ENCODE measurements at regions not wholly inside any gene's neighbourhood (a gene's known extent, or its start where the extent isn't known, plus 50 kb on each side); places are given as distances from the start of the nearest gene placed in this dataset.
A peak's percentile ranks its signal among the peaks of the same experiment; 100 is the strongest.

- Histone ChIP-seq H3K9me3 (ENCODE audit: control insufficient read depth in 2 of 3, insufficient read depth in 1 of 3, low read length in 3 of 3) (no peaks in the 10 kb centered on the region), H3K9ac (ENCODE audit: low read length in 3 of 3) (no peak overlapping the region), H3K27ac (ENCODE audit: low read depth in 2 of 2, low read length in 2 of 2) (no peak overlapping the region), H3K4me3 (ENCODE audit: low read length in 3 of 3) (no peak overlapping the region), H3K27me3 (ENCODE audit: control insufficient read depth, insufficient read depth, low read length) (no peaks in the 10 kb centered on the region), H3K36me3 (ENCODE audit: control insufficient read depth in 2 of 3, insufficient read depth in 3 of 3, low read length in 3 of 3) (no peaks in the 10 kb centered on the region), H3K4me1 (ENCODE audit: control insufficient read depth in 2 of 3, insufficient read depth in 2 of 3, low read depth in 1 of 3, low read length in 3 of 3) (no peaks in the 10 kb centered on the region)
- DNase-seq (peak in 1 of 5 donors; percentile 3), FAIRE-seq (no peak)
- intact Hi-C loops (cut with DNase I): no loop called here
- no peak for TF ChIP-seq CTCF (IDR thresholded peaks at IDR 0.05; ENCODE audit: borderline replicate concordance, extremely low read depth, insufficient read depth)
These were observed 261.5 kb upstream of the IGFBP7 start for GRCh38 chr4:57371671-57372070.

- Histone ChIP-seq H3K9ac (ENCODE audit: low read length in 3 of 3) (no peak overlapping the region), H3K9me3 (ENCODE audit: control insufficient read depth in 2 of 3, insufficient read depth in 1 of 3, low read length in 3 of 3) (no peaks in the 10 kb centered on the region), H3K4me1 (ENCODE audit: control insufficient read depth in 2 of 3, insufficient read depth in 2 of 3, low read depth in 1 of 3, low read length in 3 of 3) (no peaks in the 10 kb centered on the region), H3K36me3 (ENCODE audit: control insufficient read depth in 2 of 3, insufficient read depth in 3 of 3, low read length in 3 of 3) (no peaks in the 10 kb centered on the region), H3K27ac (ENCODE audit: low read depth in 2 of 2, low read length in 2 of 2) (no peak overlapping the region), H3K4me3 (ENCODE audit: low read length in 3 of 3) (no peak overlapping the region), H3K27me3 (ENCODE audit: control insufficient read depth, insufficient read depth, low read length) (no peaks in the 10 kb centered on the region)
- DNase-seq (no peak), FAIRE-seq (no peak)
- intact Hi-C loops (cut with DNase I): no loop called here
- no peak for TF ChIP-seq CTCF (IDR thresholded peaks at IDR 0.05; ENCODE audit: borderline replicate concordance, extremely low read depth, insufficient read depth)
These were observed 260.5 kb upstream of the IGFBP7 start for GRCh38 chr4:57370691-57371090.

- no peak for TF ChIP-seq CTCF (IDR thresholded peaks at IDR 0.05; ENCODE audit: borderline replicate concordance, extremely low read depth, insufficient read depth)
- Histone ChIP-seq H3K9ac (ENCODE audit: low read length in 3 of 3) (no peak overlapping the region), H3K4me3 (ENCODE audit: low read length in 3 of 3) (no peak overlapping the region), H3K27ac (ENCODE audit: low read depth in 2 of 2, low read length in 2 of 2) (no peak overlapping the region), H3K4me1 (ENCODE audit: control insufficient read depth in 2 of 3, insufficient read depth in 2 of 3, low read depth in 1 of 3, low read length in 3 of 3) (no peaks in the 10 kb centered on the region), H3K9me3 (ENCODE audit: control insufficient read depth in 2 of 3, insufficient read depth in 1 of 3, low read length in 3 of 3) (no peaks in the 10 kb centered on the region), H3K36me3 (ENCODE audit: control insufficient read depth in 2 of 3, insufficient read depth in 3 of 3, low read length in 3 of 3) (no peaks in the 10 kb centered on the region), H3K27me3 (ENCODE audit: control insufficient read depth, insufficient read depth, low read length) (no peaks in the 10 kb centered on the region)
- intact Hi-C loops (cut with DNase I): no loop called here
- FAIRE-seq (no peak), DNase-seq (no peak)
These were observed 259.3 kb upstream of the IGFBP7 start for GRCh38 chr4:57369446-57369845.

- intact Hi-C loops (cut with DNase I): no loop called here
- Histone ChIP-seq H3K27me3 (ENCODE audit: control insufficient read depth, insufficient read depth, low read length) (no peaks in the 10 kb centered on the region), H3K9ac (ENCODE audit: low read length in 3 of 3) (no peak overlapping the region), H3K4me1 (ENCODE audit: control insufficient read depth in 2 of 3, insufficient read depth in 2 of 3, low read depth in 1 of 3, low read length in 3 of 3) (no peaks in the 10 kb centered on the region), H3K27ac (ENCODE audit: low read depth in 2 of 2, low read length in 2 of 2) (no peak overlapping the region), H3K9me3 (ENCODE audit: control insufficient read depth in 2 of 3, insufficient read depth in 1 of 3, low read length in 3 of 3) (no peaks in the 10 kb centered on the region), H3K4me3 (ENCODE audit: low read length in 3 of 3) (no peak overlapping the region), H3K36me3 (ENCODE audit: control insufficient read depth in 2 of 3, insufficient read depth in 3 of 3, low read length in 3 of 3) (no peaks in the 10 kb centered on the region)
- FAIRE-seq: no peak
- DNase-seq: no peak
- no peak for TF ChIP-seq CTCF (IDR thresholded peaks at IDR 0.05; ENCODE audit: borderline replicate concordance, extremely low read depth, insufficient read depth)
These were observed 254.1 kb upstream of the IGFBP7 start for GRCh38 chr4:57364255-57364654.

Data from kidney (tissue), 13 donors.